Amygdala (tissue), 56 donors: ENCODE measurements at regions not wholly inside any gene's neighbourhood (a gene's known extent, or its start where the extent isn't known, plus 50 kb on each side); places are given as distances from the start of the nearest gene placed in this dataset.

Experiments
- DNase-seq, 56 donors: peaks; one replicate each; lab custom pipeline; 2025; lab: John Stamatoyannopoulos, UW

- DNase-seq, result no peak
Observed at GRCh38 chr2:3101016-3101942, 276.3 kb downstream of the EIPR1 start.

DNA sequence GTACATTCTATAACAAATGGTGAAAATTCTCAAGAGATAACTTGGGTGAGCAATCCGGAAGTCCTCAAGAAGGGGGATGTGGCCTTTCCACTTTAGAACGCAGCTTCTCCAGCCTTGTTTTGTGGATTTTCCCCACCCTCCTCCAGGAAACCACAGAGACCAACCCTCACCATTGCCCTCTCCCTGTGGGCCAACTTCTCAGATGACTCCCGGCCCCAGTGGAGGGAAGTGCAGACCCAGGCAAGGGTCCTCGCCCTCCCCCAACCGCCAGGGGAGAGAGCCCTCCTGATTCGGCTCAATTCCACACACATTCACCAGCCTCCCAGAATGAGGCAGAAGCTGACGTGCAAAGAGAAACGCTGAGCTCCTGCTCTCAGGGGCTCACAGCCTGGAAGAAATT, 277.2 kb downstream of the EIPR1 start:
- DNase-seq, result no peak

DNA sequence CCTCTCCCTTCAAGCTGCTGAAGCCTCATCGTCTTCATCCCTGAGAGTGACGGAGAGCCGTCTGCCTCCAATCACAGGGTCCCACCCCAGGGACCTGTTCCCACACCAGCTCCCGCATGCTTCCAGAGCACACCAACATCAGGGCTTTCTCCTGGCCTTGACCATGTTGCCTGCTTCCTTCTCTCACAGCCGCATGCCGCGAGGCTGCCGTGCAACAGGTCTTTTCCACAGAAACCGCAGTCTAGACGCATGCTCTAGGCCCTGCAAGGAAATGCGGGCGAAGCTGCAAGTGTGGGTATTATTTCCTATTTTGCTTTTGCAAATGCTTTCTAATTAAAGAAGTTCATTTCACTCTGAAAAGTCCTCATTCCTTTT, 277.8 kb downstream of the EIPR1 start:
- no peak for DNase-seq

DNA sequence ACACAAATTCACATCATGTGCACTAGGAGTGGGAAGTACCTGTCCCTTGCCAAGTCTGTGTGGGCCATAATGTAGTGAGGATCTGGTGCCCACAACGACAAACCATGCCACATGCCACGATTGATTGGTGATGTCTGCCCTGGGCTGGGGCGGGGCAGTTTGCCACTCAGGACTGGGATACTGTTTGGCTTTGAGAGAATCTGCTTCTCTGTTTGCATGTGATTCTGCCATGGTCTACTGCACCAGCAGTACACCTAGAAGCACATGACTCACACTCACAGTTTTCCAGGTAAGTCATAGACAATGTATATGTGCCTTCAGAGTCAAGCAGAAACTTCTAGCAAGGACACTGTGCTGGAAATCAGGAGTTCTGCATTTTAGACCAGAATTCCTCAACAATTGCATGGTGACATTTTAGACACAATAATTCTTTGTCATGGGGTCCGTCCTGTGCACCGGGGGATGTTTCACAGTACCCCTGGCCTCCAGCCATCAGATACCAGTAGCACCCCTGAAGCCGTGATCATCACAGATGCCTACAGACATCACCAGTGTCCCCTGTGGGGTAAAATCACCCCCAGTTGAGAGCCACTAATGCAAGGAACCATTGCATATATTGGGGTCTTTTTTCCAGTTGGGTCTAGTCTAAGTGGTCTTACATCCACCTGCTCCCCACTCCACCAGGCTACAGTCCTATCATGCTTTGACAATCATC, 278.3 kb downstream of the EIPR1 start:
- no peak for DNase-seq

GRCh38 chr2:3098231-3098630, 279.4 kb downstream of the EIPR1 start:
- DNase-seq, result no peak

DNA sequence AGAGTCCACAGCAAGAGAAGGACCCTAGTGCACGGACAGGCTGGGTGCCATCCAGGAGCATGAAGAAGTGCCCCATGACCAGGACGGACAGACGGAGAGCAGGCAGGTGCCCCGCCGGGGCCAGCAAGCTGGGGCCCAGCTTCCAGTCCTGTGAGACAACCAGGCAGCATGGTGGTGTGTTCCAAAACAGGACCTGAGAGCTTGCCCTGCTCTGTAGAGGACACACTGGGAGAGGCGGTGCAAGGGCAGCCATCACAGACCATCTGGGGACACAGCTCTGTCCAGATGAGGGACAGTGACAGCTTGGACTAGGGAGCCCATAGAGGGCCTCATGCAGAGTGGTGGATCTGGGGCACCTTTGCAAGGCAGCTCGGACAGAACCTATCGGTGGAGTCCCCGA, 279.8 kb downstream of the EIPR1 start:
- DNase-seq, result no peak

DNA sequence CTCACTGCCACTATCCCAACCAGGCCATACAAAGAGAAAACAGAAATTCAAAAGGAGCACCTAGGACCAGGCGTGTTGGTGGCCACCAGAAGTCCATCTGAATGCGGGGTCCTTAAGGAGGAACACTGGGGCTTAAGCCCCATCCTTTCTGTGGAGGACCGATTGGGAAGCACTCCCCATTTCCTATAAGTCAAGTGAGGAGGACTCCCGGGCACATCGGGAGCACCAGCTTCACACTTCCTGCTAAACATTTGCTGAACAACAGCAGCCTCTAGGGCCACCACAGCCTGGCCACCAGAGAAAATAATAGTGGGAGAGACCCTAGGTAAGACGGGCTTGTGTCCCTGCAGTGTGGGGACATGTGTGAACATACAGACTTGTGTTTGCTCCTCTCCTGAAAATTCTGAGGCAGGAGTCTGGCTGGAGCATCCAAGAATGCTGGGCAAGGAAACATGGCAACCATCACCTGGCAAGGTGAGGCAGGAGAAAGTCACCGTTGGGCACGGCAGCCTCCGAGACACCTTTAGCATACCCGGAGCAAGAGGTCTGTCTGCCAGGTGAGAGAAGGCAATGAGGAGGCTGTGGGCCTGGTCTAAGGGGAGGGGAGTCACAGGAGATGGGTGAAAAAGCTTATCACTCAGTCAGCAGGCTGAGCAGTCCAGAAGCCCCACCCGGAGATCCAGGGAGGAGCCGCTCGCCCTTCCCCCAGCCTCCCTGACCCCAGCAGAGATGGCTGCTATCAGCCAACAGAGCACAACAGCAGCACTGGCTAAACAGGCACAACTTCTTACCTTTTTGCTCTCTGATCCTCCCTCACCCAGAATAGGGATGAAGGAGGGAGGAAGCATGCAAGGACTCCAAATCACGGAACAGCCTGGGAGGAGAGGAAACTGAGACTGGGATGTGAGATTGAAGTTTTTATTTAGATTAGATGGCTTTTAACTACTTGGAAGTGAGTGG, 282.3 kb downstream of the EIPR1 start:
- DNase-seq, result no peak

DNA sequence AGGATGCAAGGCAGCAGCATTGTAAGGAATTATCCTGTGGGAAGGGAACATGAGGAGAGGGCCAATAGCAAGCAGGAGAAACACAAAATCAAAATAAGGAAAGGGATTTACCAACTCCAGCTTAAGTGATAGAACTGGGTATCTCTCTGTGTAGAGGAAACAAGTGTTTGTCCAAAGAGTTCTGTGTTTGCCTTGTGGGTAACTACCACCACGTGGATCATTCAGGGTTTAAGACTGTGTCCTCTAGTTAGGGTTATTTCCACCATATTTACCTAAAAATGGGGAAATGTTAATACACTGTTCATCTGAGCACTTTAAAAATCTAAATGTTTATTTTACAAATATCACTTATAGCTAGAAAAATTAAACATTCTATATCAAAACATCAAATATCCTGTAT, 283.3 kb downstream of the EIPR1 start:
- DNase-seq, result no peak

DNA sequence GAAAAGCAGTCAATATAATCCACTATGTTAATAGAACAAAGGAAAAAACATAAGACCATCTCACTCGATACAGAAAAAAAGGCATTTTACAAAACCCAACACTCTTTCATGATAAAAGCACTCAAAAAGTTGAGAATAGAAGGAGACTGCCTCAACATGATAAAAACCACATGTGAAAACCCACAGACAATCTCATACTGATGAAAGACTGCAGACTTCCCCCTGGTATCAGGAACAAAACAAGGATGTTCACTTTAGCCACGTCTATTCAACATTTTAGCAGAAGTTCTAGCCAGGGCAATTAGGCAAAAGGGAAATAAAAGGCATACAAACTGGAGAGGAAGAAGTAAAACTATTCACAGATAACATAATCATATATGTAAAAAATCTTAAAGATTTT, 285.9 kb downstream of the EIPR1 start:
- DNase-seq, result no peak

DNA sequence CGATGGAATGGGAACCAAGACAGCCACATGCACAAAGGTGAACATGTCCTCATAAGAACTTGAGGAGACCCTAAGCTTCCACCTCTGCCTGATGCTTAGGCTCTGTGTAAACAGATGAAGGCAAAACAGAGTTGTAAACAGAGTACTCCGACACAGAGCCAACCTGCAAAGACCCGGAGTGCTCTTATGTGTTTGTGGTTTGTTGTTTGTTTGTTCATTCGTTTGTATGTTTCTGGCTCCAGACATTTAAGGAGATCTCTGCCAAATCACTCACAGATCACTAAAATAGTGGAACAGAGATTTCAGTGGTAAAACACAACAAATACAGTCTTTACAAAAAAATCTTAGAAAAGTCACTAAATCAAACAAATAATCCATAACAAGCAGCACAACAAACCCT, 294.9 kb downstream of the EIPR1 start:
- no peak for DNase-seq

GRCh38 chr2:3079959-3080948, 297.4 kb downstream of the EIPR1 start:
- no peak for DNase-seq

- DNase-seq, result no peak
Observed at GRCh38 chr2:3079466-3079865, 298.2 kb downstream of the EIPR1 start.

- DNase-seq, result no peak
Observed at GRCh38 chr2:3078684-3079083, 298.9 kb downstream of the EIPR1 start.

GRCh38 chr2:3076848-3077642, 300.6 kb downstream of the EIPR1 start:
- DNase-seq, result no peak

DNA sequence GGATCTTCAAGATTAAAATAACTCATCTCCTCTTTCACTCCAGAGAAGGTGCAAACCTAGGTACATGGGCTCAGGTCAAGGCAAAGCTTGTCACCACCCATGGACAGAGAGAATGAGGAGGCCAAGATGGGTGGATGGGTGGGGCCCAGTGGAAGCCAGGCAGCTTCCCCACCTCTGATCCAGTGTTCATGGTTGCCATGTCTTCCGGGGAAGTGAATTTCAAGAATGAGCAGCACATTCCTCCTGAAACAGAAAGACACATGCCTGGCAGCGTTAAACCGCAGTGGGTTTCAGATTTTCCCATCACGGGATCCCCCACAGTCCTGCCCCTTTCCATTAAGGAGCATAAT, 301.7 kb downstream of the EIPR1 start:
- DNase-seq, result no peak

- no peak for DNase-seq
Observed at GRCh38 chr2:3075316-3075990, 302.2 kb downstream of the EIPR1 start.

DNA sequence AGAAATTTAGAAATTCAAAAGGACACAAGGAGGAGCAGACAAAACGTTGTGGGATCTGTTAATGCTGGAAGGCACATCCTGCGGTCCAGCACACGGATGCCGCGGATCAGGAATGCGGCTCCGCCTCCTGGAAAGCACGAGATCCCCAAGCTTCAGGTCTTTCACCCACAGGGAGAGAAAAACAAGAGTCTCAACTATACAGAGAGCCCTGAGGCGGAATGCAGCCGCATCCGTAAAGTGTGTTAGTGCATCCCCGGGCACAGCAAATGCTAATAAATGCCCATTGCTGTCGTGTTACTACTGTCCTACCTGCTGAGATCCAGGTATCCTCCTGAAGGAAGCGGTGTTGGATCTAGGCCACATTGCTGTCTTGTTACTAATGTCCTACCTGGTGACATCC, 303.9 kb downstream of the EIPR1 start:
- DNase-seq, result no peak

GRCh38 chr2:3073041-3073595, 304.5 kb downstream of the EIPR1 start:
- DNase-seq, result peak in 1 of 56 donors; percentile 21
